NCI-H1694 treated with DMSO at 0.1 percent for 48 hours (cell line): ENCODE measurements at regions not wholly inside any gene's neighbourhood (a gene's known extent, or its start where the extent isn't known, plus 50 kb on each side); places are given as distances from the start of the nearest gene placed in this dataset.

Experiments
- DNase-seq: peaks from one replicate; lab custom pipeline; 2025; lab: John Stamatoyannopoulos, UW

DNA sequence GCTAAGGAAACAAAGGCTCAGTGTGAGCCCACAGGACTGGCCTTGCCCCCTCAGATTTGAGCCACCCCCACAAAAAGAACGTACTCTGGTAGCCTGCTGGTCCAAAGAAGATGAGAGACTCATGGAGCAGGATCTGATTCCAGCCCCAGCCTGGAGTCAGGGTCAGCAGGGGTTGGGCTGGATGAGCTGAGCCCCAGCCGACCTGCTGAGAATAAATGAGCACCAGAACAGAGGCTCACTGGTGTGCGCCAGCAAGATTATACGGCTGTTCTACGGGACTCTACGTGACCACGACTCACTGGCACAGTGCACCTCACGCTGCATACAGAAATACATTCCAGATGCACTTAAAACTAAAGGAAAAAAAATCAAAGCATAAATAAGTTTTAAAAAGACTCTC, 186.0 kb upstream of the RPL38 start:
- DNase-seq = no peak

DNA sequence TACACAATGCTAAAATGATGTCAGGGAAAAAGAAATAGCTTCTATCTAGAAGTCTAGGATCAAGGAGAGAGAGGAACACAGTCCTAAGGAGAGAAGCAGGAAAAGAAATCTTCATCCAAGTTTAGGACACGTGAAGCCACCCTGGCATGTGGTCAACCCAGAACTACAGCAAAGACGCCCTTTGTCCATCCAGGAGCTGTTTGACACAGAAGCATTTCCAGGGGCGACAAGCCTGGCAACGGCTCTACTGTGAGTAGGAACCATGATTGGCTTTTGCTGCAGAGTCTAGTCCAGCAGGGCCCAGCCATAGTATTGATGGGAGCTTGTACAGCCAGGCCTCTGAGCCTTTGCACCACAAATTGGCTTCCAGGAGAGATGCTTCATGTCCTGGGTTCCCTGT, 185.4 kb upstream of the RPL38 start:
- DNase-seq = no peak

DNA sequence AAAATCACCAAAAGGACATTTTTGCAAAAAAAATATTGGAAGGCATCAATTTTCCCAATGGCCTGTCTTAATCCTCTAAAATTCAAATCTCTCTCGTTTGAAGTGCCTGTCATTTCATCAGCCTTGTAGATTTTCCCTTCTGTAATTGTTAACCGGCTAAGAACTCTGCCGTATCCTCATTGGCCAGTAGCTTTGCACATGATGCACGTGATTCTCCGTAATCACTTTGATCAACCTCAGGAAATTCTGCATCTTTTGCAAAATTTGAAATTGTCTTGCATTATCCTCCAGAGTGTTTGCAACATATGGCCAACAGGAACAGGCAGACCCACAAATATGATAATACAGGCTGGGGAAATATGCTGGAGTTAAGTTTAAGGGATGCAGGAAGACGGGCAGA, 184.2 kb upstream of the RPL38 start:
- no peak for DNase-seq

DNA sequence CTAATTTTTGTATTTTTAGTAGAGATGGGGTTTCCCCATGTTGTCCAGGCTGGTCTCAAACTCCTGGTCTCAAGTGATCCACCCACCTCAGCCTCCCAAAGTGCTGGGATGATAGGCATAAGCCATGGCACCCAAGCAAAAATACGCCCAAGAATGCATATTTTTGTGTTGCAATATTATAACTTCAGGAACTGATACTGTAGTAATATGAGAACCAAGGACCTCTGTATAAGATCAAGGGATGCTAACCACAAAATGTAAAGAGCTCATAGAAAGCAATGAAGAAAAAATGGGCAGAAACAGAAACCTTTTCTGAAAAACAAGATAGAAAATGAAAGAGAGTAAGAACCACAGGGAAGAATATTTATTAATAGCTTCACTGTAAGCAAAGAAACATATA, 183.6 kb upstream of the RPL38 start:
- no peak for DNase-seq

DNA sequence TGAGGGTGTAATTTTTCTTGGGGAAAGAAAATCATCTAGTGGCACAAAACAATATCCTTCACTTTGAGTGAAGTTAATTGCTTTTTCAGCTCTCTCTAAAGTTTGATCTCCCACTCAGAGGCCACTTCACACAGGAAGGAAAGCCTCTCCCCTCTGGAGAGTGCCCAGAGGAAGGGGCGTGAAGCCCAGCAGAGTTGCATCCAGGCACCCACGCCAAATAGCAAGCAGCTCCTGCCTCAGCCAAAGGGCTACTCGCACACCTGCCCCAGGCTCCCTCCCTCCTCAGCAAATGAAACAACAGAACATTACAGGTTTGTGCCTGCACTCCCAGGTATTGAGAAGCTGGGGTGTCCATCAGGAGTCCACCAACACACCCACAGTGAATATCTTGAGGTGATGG, 183.0 kb upstream of the RPL38 start:
- DNase-seq = no peak

DNA sequence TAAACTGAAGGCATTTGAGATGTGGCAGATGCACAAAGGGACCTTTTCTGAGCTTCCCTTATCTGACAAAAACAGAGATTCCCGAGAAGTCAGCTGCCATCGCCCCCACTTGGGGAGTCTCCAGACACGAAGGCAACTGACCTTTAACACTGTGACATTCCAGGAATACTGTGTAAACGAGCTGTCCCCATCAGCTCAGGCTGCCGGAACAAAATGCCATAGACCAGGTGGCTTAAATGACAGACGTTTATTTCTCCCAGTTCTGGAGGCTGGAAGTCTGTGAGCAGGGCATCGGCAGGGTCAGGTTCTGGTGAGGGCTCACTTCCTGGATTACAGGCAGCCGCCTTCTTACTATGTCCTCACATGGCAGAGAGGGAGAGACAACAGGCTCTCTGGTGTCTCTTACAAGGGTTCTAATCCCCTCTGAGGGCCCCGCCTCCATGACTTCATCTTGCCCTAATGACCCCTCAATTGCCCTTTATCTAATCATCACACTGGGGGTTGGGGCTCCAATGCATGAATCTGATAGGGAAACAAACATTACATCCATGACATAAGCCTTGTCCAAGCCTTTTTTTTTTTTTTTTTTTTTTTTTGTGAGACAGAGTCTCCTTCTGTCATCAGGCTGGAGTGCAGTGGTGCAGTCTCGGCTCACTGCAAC, 178.5 kb upstream of the RPL38 start:
- no peak for DNase-seq

DNA sequence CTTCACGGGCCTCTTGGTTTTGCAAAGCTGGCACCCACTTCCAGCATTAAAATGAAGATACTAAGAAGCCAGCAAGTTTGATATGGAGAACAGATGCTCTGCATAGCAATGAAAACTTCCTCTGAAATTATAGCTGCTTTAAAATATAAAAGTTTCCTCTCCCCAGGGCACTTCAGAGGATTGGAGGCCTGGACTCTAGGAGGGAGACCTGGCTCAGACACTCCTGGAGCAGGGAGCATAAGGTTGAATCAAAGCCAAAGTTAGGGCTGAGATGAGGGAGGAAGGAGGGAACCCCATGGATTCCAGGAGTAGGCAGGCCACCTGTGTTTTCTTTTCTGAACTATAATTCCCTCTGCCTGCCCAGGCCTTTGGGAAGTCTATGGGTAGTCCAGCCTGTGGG, 176.0 kb upstream of the RPL38 start:
- no peak for DNase-seq

DNA sequence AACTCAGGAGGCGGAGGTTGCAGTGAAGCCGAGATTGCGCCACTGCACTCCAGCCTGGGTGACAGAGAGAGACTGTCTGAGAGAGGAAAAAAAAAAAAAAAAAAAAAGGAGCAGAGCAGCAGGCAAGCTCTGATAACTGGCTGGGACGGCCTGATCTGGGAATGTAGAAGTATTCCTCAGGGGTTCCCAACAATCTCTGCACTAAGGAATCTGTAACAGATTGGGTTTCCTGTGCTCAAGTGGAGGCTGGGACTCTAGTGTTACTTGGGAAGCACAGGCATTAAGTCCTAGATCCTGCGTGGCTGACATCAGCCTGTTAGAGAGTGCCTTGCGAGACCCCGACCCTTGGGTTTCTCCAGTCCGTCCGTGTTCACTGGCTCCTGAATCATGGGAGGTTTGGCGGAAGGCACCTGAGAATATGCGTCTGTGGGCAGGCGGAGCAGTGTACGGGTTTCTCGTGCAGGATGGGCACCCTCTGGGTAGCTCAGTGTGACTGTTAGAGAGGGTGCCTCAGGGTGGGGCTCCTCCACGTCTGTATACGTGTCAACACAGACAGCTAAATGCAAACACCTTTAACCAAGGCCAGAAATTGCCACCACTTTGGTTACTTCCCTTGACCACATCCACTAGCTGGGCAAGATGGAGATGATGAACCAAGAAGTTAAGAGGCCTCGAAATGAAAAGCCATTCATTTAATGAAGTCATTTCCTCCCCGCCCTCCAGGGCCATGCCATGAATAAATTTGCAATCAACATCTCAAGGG, 174.9 kb upstream of the RPL38 start:
- DNase-seq = no peak

DNA sequence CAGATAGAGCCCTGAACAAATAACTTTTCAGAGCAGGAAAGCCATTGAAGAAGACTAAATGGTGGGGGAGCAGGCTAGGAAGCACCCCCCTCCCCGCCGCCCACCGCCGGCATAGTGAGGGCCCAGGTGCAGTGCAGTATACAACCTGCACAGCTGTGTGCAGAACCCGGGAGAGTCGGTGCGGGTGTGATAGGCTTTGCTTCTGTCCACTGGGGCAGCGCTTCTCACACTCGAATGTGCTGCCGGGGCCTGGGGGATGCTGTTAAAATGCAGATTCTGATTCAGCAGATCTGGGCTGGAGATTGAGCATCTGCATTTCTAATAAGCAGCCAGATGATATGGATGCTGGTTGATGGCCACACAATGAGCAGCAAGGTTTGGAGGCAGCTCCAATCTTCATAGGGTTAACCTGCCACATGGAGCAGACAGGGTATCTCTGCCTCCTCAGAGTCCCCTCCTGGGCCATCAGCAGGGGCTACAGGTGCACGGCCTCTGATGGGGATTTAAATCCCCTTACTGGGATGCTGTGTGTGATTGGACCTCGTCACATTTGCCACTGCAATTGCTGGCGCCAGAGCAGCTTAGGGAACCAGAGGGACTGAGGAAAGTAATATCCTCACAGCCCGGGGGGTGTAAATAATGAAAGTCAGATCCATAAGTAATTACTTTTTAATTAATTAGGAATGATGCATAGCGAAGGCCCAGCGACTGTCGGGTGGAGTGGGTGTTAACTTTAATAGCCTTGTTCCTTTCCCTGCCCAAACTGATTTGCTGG, 172.0 kb upstream of the RPL38 start:
- DNase-seq = no peak

DNA sequence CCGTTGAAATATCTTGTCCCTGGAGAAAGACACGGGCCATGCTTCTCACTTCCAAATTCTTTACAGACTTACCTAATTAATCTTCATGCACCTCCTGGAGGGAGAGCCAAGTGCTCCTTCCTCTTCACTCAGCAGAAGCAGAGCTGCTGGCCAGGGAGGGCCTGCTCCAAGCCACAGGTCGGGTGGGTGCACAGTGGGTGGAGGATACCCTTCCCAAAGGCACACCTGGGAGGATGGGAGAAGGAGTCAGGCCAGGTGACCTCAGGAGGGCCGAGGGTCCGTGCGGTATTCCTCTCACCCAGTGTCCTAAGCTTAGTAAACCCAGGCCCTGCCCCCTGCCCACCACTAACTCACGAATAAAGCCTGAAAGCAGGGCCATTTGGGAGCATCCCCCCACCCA, 171.3 kb upstream of the RPL38 start:
- DNase-seq = no peak

DNA sequence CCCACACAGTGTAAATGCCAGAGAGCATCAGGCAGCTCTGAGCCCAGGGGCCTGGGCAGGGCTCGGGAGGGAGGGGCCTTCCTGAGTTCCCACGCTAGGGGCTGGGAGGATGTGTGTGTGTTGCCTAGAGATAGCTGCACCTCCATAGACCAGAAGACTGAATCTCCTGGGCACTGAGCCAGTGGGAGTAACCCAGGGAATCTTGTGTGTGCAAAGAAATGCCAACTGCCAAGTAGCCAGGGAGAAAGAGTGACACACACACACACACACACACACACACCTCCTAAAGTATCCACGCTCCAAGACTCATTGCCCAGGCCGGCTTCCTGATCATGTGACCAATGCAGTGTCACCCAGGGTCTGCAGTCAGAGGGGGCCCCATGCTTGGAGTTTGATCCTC, 166.2 kb upstream of the RPL38 start:
- no peak for DNase-seq

DNA sequence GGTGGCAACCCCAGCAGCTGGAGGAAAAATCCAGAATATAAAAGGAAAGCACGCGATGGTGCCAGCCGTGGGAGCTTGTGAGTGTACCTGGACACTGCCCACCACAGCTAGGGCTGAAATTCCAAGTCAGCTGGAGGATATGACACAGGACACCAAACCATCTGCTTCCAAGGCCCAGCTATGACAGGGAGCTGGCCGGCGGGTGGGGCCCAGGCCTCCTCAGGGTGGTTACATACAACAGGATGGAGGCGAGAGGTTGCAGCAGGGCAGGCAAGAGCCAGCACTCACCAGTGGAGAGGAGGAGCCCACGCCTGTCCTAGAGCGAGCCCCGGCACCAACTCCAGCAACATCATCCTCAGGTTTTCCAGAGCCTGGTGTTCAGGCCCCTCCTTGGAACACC, 163.2 kb upstream of the RPL38 start:
- no peak for DNase-seq

DNA sequence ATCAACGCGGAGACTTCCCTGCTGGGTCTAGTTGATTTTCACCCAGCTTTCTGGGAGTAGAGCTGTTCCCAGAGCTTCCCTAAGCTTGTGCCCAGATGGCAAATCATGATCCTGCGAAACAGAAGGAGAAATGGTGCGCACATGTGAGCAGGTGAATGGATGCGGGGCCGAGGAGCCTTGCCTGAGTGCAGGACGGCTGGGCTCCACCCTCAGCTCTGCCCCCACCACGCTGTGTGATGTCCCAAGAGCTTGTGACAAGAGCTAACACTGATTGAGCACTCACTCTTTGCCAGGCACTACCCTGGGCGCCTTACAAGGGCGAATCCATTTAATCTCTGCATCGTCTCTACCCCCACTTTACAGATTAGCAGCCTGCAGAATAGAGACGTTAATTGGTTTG, 162.7 kb upstream of the RPL38 start:
- no peak for DNase-seq

DNA sequence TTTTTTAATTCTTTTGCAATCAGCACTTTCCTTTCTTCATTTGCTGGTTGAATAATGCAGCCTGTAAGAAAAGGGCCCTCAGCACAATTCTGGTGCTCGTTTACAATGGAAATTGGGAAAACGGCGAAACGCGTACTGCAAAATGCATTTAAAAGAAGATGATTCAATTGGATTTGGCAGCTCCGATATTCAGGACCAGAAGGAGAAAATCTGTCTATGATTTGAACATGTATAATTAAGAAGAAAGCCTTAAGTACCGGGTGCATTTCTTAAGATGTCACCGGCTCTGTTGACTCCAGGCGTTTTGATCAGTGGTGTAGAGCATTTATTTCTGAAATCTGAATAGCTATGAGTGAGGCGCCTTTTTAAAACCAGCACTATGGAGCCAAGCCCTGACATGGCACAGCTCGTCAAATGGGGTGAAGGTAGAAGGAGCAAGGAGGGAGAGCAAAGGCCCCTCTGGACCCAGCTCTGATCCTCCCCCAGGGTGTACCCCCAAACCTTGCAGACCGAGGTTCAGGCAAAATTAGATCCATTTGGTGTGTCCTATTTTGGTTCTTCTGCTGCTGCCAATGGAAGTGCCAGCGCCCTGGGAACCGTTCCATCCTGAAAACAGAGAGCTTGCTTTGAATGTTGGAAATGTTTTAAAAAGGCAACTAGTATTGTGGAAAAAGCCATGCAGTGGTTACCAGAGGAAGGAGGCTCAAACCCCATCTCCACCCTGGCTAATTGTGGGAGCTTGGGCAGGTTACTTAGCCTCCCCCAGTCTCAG, 161.4 kb upstream of the RPL38 start:
- no peak for DNase-seq

DNA sequence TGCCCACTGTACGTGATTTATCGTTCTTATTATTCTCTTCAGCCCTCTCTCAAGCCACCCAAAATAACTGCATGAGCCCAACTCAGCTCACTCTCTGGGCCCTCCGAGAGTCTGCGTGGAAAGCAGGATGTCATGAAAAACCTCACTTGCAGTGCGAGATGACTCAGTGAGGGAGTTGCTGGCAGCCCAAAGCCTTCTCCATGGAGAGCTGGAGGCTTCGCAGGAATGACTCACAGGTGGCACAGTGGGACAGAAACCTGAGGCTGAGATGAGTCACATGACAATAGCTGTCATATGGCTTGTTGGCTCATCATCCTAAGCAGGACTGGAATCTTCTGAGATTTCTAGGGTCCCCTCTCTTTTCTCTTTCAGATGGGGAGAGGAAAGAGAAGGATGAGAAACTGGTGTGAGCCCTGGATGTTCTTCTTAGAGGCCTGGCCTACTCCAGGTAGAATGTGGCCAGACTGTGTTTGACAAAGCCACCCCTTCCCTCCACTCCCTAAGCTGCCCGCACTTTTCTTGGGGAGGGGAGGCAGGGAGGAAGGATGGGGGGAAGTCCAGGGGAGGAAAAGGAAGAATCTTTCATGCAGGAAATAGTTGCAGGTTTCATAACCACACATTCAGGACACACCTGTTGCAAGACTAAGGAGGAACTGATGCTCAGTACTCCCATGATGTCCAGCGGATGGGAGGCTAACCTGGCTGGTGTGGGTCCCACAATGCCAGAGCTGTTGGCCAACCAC, 160.6 kb upstream of the RPL38 start:
- no peak for DNase-seq

DNA sequence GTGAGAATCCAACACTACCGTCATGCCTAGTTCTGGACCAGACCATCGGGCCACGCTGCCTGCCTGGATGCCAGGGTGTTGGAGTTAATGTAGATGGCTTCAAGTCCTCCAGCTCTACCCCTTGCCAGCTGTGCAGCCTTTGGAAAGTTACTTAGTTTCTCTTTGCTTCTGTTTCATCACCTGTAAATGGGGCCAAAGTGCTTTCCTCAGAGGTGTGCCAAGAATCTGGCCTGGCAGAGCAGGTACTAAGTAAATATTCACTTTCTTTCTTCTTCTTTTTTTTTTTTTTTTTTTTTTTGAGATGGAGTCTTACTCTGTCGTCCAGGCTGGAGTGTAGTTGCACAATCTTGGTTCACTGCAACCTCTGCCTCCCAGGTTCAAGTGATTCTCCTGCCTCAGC, 159.5 kb upstream of the RPL38 start:
- no peak for DNase-seq

DNA sequence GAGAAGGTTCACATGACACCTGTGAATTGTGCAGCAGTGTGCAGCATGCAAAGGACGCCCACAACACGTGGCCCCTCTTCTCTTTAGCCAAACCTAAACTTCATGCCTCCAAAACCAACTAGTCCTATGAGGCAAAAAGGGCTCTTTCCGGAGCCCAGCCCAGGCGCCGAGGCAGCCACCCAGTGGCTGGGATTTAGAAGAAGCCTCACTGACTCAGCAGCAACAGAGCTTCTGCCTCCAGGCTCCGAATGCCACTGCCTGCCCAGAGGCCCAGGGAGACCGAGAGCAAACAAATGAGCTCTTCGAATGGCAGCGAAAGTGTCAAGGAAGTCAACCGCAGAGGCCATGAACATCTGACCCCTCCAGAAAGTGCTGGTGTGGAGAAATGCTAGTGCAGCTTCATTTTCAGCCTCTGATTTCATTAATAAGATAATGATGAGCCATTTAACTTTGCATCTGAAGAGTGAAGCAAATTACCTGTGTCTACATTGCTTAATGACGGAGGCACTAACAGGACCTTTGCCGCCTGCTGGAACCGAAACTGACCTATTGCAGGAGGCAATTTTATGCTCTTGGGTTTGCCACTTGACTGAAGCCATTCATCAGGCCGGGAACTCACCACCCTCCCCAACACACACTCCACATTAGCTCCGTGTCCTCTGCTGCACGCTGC, 157.7 kb upstream of the RPL38 start:
- no peak for DNase-seq

DNA sequence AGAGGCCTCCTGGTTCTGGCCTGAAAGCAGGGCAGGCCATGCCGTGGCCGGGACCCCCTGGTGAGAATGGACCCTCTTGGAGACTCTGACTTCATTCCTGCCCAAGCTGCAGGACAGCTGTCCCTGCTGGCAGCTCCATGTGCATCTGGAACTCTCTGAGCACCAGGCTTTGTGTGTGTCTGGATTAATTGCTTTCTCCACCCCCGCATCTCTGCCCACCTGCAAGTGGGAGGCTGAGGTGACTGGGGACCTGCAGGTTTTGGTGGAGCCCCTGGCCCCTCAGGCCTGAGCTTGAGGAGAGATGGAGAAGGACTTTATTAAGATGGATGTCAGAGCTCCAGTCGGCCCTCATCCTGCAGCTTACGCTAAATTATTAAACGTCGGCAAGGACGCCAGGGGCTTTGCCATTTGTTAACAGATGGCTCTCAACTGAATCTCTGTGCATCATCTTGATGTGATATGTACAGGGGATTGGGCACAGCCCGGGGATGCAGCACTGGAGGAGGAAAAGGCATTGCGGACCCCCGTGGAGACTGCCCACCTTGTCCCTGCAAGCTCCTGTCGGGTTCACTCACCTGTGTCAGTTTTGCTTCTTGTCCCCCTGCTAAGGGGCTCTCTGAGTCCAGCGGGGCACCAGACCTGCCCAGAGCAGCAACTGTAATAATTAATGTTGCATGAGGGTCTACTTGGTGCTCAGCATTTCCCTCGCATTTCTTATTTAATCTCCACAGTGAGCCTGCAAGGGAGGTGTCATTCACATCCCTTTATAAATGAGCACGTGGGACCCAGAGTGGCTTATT, 154.1 kb upstream of the RPL38 start:
- DNase-seq = peak; percentile 82

DNA sequence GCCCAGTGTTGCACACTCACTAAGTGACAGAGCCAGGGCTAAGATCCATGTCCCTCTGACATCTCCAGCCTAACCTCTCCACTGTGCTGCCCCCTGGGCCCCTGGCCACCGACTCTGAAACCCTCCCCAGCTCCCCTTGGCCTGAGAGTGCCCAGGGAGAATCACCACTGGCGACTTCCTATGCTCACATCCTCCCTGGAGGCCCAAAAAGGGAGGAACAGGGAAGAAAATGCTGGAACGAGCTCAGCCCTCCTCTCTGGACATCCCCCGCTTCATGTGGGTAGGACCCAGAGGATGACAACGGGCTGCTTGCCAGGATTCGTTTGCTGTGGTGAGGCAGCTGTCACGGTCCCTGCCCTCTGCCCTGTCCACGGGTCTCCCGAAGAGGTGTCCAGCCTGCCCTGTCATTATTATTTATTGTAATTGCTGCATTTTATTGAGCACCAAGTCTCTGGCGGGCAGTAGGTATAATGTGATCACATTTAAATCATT, 153.5 kb upstream of the RPL38 start:
- DNase-seq = no peak

DNA sequence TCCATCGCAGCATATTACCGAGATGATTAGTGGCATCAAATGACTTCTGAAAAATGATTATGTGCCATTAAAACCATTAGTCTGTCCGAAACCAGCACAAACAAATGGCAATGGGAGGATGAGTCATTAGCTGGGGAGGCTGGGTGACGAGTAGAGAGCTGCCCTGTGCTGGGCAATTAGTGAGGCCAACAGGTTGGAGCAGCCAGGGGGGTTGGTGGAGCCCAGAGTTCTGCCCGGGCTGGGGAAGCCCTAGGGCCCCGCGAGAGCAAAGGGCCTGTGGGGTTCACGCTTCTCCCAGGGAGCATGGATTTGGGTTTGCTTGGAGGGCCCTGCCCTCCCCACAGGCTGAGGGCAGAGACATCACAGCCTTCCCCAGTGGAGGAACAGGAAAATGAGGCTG, 152.1 kb upstream of the RPL38 start:
- DNase-seq = no peak
